C4-2B (cell line): ENCODE measurements at regions not wholly inside any gene's neighbourhood (a gene's known extent, or its start where the extent isn't known, plus 50 kb on each side); places are given as distances from the start of the nearest gene placed in this dataset.

ENCODE experiments used
- ZFX ChIP-seq: fragments of 450-650 bp; IDR thresholded peaks from 2 replicates; pipeline ENCODE4 v1.6.1; 2017
- TF ChIP-seq, protein P1 (sequence below): fragments of 450-650 bp; conservative IDR thresholded peaks from 2 replicates; pipeline ENCODE4 v1.5.1; 2017; ENCODE audit warnings: mild to moderate bottlenecking

GRCh38 chr10:81081887-81082620 is 544.4 kb downstream of the SH2D4B start:
- TF ChIP-seq, protein P1, sequence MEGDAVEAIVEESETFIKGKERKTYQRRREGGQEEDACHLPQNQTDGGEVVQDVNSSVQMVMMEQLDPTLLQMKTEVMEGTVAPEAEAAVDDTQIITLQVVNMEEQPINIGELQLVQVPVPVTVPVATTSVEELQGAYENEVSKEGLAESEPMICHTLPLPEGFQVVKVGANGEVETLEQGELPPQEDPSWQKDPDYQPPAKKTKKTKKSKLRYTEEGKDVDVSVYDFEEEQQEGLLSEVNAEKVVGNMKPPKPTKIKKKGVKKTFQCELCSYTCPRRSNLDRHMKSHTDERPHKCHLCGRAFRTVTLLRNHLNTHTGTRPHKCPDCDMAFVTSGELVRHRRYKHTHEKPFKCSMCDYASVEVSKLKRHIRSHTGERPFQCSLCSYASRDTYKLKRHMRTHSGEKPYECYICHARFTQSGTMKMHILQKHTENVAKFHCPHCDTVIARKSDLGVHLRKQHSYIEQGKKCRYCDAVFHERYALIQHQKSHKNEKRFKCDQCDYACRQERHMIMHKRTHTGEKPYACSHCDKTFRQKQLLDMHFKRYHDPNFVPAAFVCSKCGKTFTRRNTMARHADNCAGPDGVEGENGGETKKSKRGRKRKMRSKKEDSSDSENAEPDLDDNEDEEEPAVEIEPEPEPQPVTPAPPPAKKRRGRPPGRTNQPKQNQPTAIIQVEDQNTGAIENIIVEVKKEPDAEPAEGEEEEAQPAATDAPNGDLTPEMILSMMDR = peak; percentile 39
- TF ChIP-seq ZFX = no peak
